ENCODE measurements at regions not wholly inside any gene's neighbourhood (a gene's known extent, or its start where the extent isn't known, plus 50 kb on each side); places are given as distances from the start of the nearest gene placed in this dataset.

DNA sequence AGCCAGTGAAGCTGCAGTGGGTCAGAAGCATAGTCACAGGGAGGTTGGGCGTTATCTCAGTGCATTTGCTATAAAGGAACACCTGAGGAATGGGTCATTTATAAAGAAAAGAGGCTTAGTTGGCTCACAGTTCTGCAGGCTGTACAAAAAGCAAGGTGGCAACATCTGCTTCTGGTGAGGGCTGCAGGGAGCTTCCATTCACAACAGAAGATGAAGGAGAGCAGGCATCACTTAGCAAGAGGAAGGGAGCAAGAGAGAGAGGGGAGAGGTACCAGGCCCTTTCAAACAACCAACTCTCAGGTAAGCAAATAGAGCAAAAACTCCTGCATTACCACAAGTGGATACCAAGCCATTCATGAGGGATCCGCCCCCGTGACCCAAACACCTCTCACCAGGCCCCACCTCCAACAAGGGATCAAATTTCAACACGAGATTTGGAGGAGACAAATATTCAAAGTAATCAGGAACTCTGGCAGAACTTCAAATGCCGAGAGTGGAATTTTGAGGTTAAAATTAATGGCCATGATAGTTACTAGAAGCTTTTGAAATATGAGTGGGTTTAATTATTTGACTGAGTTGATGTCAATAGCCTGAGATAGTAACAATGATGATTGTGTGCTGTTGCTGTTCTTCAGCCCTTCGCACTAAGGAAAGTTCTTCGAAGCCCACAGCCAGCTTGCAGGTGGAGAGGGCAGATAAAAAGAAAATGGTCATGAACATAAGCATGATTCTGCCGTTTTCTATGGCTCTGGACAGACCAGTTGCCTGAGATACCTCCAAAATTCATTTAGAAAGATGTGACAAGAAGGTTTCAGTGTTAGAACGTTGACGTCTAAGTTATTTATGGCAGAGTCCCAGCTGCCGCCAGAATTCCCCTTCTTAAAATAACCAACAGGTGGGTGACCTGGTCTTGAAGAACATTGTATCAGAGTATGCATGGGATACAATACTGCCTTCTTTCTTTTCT lies 55.3 kb upstream of the ADTRP start:
- Histone ChIP-seq H3K27ac (no peak overlapping the region), H3K36me3 (no peaks in the 10 kb centered on the region), H3K9me3 (no peaks in the 10 kb centered on the region), H3K27me3 (replicated peaks; ENCODE audit: insufficient read depth) (no peaks in the 10 kb centered on the region), H3K4me3 (no peak overlapping the region), H3K4me1 (ENCODE audit: control insufficient read depth in 1 of 2, low read depth in 2 of 2) (no peaks in the 10 kb centered on the region)
- TF ChIP-seq, protein P1, sequence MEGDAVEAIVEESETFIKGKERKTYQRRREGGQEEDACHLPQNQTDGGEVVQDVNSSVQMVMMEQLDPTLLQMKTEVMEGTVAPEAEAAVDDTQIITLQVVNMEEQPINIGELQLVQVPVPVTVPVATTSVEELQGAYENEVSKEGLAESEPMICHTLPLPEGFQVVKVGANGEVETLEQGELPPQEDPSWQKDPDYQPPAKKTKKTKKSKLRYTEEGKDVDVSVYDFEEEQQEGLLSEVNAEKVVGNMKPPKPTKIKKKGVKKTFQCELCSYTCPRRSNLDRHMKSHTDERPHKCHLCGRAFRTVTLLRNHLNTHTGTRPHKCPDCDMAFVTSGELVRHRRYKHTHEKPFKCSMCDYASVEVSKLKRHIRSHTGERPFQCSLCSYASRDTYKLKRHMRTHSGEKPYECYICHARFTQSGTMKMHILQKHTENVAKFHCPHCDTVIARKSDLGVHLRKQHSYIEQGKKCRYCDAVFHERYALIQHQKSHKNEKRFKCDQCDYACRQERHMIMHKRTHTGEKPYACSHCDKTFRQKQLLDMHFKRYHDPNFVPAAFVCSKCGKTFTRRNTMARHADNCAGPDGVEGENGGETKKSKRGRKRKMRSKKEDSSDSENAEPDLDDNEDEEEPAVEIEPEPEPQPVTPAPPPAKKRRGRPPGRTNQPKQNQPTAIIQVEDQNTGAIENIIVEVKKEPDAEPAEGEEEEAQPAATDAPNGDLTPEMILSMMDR (IDR thresholded peaks at IDR 0.05) = no peak
- ATAC-seq (ENCODE audit: insufficient number of reproducible peaks, low FRiP score, low read depth) = no peak
- no peak for DNase-seq (ENCODE audit: low spot score)

DNA sequence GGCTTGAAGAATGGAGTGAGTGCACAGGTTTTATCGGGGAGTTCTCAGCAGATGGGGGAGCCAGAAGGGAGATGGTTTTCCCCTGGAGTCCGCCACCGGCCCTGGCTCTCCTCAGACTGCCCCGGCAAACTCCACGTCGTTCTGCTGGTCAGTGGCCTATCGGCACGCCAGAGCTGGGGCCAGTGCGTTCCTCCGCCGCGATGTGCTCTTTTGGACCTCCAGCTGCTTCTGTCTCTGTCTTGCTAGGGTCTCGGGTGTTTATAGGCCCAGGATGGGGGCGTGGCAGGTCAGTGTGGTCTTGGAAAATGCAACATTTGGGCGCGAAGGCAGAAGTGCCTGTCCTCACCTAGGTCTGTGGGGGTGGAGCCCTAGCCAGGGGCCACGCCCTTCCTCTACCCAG lies 53.0 kb upstream of the ADTRP start:
- Histone ChIP-seq H3K36me3 (no peaks in the 10 kb centered on the region), H3K9me3 (no peaks in the 10 kb centered on the region), H3K27ac (no peak overlapping the region), H3K4me3 (no peak overlapping the region), H3K27me3 (replicated peaks; ENCODE audit: insufficient read depth) (no peaks in the 10 kb centered on the region), H3K4me1 (ENCODE audit: control insufficient read depth in 1 of 2, low read depth in 2 of 2) (no peaks in the 10 kb centered on the region)
- TF ChIP-seq, protein P1 (IDR thresholded peaks at IDR 0.05) = no peak
- ATAC-seq (ENCODE audit: insufficient number of reproducible peaks, low FRiP score, low read depth) (no peak), DNase-seq (ENCODE audit: low spot score) (no peak)

DNA sequence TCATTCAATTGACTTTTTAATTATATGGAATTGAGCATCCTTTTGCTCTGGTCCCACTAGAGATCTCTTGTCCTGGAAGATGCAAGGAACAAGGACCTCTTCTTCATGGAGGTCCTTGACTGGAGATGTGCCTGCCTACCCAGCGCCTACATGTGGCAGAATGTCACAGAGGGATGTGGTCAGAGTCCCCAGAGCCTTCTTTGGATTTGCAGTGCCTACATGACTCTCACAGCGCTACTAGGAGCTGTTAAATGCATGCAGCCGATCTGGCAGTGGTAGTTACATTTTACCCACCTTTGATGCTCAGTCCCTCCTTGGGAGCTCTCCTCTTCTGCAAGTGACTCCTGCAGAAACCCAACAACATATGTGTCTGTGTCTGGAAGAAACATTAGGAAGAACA lies 51.9 kb upstream of the ADTRP start:
- DNase-seq (ENCODE audit: low spot score) = no peak
- Histone ChIP-seq H3K27me3 (replicated peaks; ENCODE audit: insufficient read depth) (no peaks in the 10 kb centered on the region), H3K9me3 (no peaks in the 10 kb centered on the region), H3K4me3 (no peak overlapping the region), H3K27ac (no peak overlapping the region), H3K36me3 (no peaks in the 10 kb centered on the region), H3K4me1 (ENCODE audit: control insufficient read depth in 1 of 2, low read depth in 2 of 2) (no peaks in the 10 kb centered on the region)
- no peak for ATAC-seq (ENCODE audit: insufficient number of reproducible peaks, low FRiP score, low read depth)
- TF ChIP-seq, protein P1 (IDR thresholded peaks at IDR 0.05) = no peak

DNA sequence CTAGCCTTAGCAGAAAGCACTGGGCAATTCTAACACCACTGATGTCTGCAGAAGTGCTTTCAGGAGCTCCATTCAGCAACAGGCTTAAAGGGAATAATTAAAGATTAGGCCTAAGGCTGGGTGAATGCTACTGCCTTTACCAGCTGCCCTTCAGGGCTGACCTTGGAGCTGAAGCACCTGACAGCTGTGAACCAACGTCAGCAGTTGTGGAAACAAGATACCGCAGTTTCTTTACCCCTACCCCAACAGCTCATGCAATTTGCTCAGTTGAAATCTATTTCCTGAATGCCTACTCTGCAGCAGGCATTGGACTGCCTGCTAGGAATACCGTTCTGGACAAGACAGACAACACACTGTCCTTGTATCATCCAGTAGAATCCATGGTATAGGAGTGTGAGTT lies 51.5 kb upstream of the ADTRP start:
- Histone ChIP-seq H3K27ac (no peak overlapping the region), H3K4me3 (no peak overlapping the region), H3K27me3 (replicated peaks; ENCODE audit: insufficient read depth) (no peaks in the 10 kb centered on the region), H3K36me3 (no peaks in the 10 kb centered on the region), H3K4me1 (ENCODE audit: control insufficient read depth in 1 of 2, low read depth in 2 of 2) (no peaks in the 10 kb centered on the region), H3K9me3 (no peaks in the 10 kb centered on the region)
- ATAC-seq (ENCODE audit: insufficient number of reproducible peaks, low FRiP score, low read depth) (no peak), DNase-seq (ENCODE audit: low spot score) (no peak)
- TF ChIP-seq, protein P1 (IDR thresholded peaks at IDR 0.05) = no peak

DNA sequence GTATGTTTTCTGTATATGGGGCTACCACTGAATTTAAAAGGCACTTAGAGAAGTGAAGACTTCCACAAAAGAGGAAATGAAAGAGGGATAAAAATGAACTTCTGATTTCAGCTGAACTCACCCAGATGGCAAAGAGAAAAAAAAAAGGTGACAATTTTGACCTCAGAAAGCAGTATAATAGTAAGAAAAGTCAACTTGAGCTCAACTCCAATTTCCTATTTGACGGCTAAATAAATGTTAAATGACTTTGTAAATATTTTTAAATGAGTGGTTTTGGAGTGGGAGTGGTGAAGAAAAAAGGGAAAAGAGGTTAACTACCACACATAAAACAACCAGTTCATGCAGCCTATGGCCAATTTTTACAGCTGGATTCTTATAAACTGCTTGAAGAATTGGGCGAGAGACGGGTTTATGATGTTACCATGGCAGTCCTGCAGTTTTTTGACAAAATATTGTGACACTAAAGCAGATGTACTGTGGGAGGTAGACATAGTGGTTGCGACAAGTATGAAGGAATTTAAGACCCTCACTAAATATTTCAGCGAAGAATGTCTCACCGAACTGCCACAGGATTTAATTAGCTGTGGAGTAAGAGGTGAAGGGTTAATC lies 49.8 kb upstream of the ADTRP start:
- Histone ChIP-seq H3K36me3 (no peaks in the 10 kb centered on the region), H3K9me3 (no peaks in the 10 kb centered on the region), H3K4me1 (ENCODE audit: control insufficient read depth in 1 of 2, low read depth in 2 of 2) (no peaks in the 10 kb centered on the region), H3K4me3 (no peak overlapping the region), H3K27ac (no peak overlapping the region), H3K27me3 (replicated peaks; ENCODE audit: insufficient read depth) (no peaks in the 10 kb centered on the region)
- no peak for ATAC-seq (ENCODE audit: insufficient number of reproducible peaks, low FRiP score, low read depth)
- DNase-seq (ENCODE audit: low spot score) = no peak
- TF ChIP-seq, protein P1 (IDR thresholded peaks at IDR 0.05) = no peak
